Neutrophil (primary cell): ENCODE measurements at regions not wholly inside any gene's neighbourhood (a gene's known extent, or its start where the extent isn't known, plus 50 kb on each side); places are given as distances from the start of the nearest gene placed in this dataset.
"Not testable (repeated sequence)": the region's sequence is repeated elsewhere in the genome, so short reads cannot be mapped to it uniquely, and the experiment has no call there.

Source experiments
- H3K27ac ChIP-seq: fragments of 200-600 bp; sonication (generic); 2 replicates; pipeline ENCODE4 v1.5.1; 2016; ENCODE audit warnings: mild to moderate bottlenecking, moderate library complexity
- H3K27me3 ChIP-seq: fragments of 200-600 bp; sonication (generic); 2 replicates; pipeline ENCODE4 v1.6.0; 2016; ENCODE audit warnings: mild to moderate bottlenecking
- H3K36me3 ChIP-seq: fragments of 200-600 bp; sonication (generic); 2 replicates; pipeline ENCODE4 v1.5.1; 2017
- H3K4me1 ChIP-seq, 2 experiments: fragments of 200-600 bp in 1 of 2; sonication (generic) in 1 of 2; 1 replicate in 1 of 2; 2 replicates in 1 of 2; pipeline versions ENCODE4 v1.5.1 to v1.6.1; 2013 to 2016; ENCODE audit warnings: low read depth in 1 of 2, low read length in 1 of 2, mild to moderate bottlenecking in 1 of 2, moderate library complexity in 1 of 2; ENCODE audit not compliant: control insufficient read depth in 1 of 2, insufficient read depth in 1 of 2
- H3K4me3 ChIP-seq, 2 experiments: fragments of 200-600 bp in 1 of 2; sonication (generic) in 1 of 2; 1 replicate in 1 of 2; 2 replicates in 1 of 2; pipeline ENCODE4 v1.5.1; 2013 to 2016; ENCODE audit warnings: low read depth in 1 of 2, low read length in 1 of 2, mild to moderate bottlenecking in 1 of 2, moderate library complexity in 1 of 2
- H3K9me3 ChIP-seq: fragments of 200-600 bp; sonication (generic); 2 replicates; pipeline ENCODE4 v1.5.1; 2016
- TF ChIP-seq, protein P1 (sequence below): fragments of 200-600 bp; sonication (generic); IDR thresholded peaks from 2 replicates; pipeline ENCODE4 v1.5.1; 2016; ENCODE audit warnings: antibody characterized with exemption

GRCh38 chr9:32884482-32884881 is 101.1 kb downstream of the TMEM215 start:
- Histone ChIP-seq H3K27ac (no peak overlapping the region), H3K9me3 (no peaks in the 10 kb centered on the region), H3K4me3 (no peak overlapping the region), H3K27me3 (peaks cover 13% of the 10 kb centered on the region), H3K36me3 (no peaks in the 10 kb centered on the region), H3K4me1 (no peaks in the 10 kb centered on the region)
- TF ChIP-seq, protein P1, sequence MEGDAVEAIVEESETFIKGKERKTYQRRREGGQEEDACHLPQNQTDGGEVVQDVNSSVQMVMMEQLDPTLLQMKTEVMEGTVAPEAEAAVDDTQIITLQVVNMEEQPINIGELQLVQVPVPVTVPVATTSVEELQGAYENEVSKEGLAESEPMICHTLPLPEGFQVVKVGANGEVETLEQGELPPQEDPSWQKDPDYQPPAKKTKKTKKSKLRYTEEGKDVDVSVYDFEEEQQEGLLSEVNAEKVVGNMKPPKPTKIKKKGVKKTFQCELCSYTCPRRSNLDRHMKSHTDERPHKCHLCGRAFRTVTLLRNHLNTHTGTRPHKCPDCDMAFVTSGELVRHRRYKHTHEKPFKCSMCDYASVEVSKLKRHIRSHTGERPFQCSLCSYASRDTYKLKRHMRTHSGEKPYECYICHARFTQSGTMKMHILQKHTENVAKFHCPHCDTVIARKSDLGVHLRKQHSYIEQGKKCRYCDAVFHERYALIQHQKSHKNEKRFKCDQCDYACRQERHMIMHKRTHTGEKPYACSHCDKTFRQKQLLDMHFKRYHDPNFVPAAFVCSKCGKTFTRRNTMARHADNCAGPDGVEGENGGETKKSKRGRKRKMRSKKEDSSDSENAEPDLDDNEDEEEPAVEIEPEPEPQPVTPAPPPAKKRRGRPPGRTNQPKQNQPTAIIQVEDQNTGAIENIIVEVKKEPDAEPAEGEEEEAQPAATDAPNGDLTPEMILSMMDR, result no peak

DNA sequence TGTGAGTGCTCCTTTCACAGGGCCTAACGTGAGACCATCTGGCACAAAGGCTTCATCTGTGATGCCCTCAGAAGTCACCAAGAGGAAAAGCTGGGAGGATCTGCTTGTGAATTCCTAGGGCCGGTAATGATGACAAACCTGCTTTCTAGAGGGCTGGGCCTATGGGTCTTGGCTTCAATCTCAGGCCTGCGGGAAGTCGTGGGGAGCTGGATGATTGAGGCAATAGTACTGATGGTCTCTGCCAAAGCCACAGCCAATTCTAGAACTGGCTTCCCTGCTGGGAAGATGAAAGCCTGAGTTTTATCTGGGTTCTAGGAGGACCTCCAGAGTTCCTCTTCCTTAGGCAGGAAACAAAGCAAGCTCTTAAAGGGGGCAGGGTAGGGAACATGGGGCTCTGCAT is 102.7 kb downstream of the TMEM215 start:
- Histone ChIP-seq H3K27ac (no peak overlapping the region), H3K9me3 (no peaks in the 10 kb centered on the region), H3K36me3 (no peaks in the 10 kb centered on the region), H3K4me1 (no peaks in the 10 kb centered on the region), H3K27me3 (peaks cover 28% of the 10 kb centered on the region), H3K4me3 (no peak overlapping the region)
- TF ChIP-seq, protein P1, result no peak

DNA sequence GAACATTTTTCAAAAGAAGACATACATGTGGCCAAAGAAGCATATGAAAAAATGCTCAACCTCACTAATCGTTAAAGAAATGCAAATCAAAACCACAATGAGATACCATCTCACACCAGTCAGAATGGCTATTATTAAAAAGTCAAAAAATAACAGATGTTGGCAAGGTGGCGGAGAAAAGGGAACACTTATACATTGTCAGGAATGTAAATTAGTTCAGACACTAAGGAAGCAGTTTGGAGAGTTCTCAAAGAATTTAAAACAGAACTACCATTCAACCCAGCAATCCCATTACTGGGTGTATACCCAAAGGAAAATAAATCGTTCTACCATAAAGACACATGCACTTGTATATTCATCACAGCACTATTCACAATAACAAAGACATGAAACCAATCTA is 106.9 kb downstream of the APTX start:
- not testable (repeated sequence) for H3K27ac ChIP-seq, H3K4me3 ChIP-seq, H3K36me3 ChIP-seq, H3K9me3 ChIP-seq, H3K4me1 ChIP-seq
- H3K27me3 ChIP-seq, result peaks cover 41% of the 10 kb centered on the region

- Histone ChIP-seq H3K4me1 (no peaks in the 10 kb centered on the region), H3K9me3 (no peaks in the 10 kb centered on the region), H3K27me3 (peaks cover 18% of the 10 kb centered on the region), H3K36me3 (no peaks in the 10 kb centered on the region), H3K4me3 (no peak overlapping the region), H3K27ac (no peak overlapping the region)
- TF ChIP-seq, protein P1, result no peak
Observed at GRCh38 chr9:32899181-32899580, 102.2 kb downstream of the APTX start.

- Histone ChIP-seq H3K27ac (no peak overlapping the region), H3K4me1 (no peaks in the 10 kb centered on the region), H3K4me3 (no peak overlapping the region), H3K9me3 (no peaks in the 10 kb centered on the region), H3K36me3 (no peaks in the 10 kb centered on the region), H3K27me3 (peaks cover 23% of the 10 kb centered on the region)
- TF ChIP-seq, protein P1, result no peak
Observed at GRCh38 chr9:32899761-32900160, 101.7 kb downstream of the APTX start.

- Histone ChIP-seq H3K4me1 (no peaks in the 10 kb centered on the region), H3K36me3 (no peaks in the 10 kb centered on the region), H3K27ac (no peak overlapping the region), H3K9me3 (no peaks in the 10 kb centered on the region), H3K27me3 (peaks cover 65% of the 10 kb centered on the region), H3K4me3 (no peak overlapping the region)
- TF ChIP-seq, protein P1, result no peak
Observed at GRCh38 chr9:32906213-32906612, 95.2 kb downstream of the APTX start.
